GM19395 (cell line): ENCODE measurements at regions not wholly inside any gene's neighbourhood (a gene's known extent, or its start where the extent isn't known, plus 50 kb on each side); places are given as distances from the start of the nearest gene placed in this dataset.
"Not testable (repeated sequence)": the region's sequence is repeated elsewhere in the genome, so short reads cannot be mapped to it uniquely, and the experiment has no call there.

Experiments
- ATAC-seq: cut with Tn5 transposase; IDR thresholded peaks from one replicate; pipeline ENCODE4 v1.9.1; 2021; ENCODE audit warnings: mild to moderate bottlenecking, moderate library complexity; ENCODE audit not compliant: unreplicated experiment

- no peak for ATAC-seq
These were observed 229.1 kb upstream of the ACVR2A start for GRCh38 chr2:147615726-147616125.

GRCh38 chr2:147614979-147615470 is 229.8 kb upstream of the ACVR2A start:
- no peak for ATAC-seq

GRCh38 chr2:147614471-147614870 is 230.4 kb upstream of the ACVR2A start:
- no peak for ATAC-seq

- no peak for ATAC-seq
These were observed 234.3 kb upstream of the ACVR2A start for GRCh38 chr2:147610496-147611040.

- no peak for ATAC-seq
These were observed 235.5 kb upstream of the ACVR2A start for GRCh38 chr2:147609301-147609700.

GRCh38 chr2:147607379-147607778 is 237.4 kb upstream of the ACVR2A start:
- no peak for ATAC-seq

GRCh38 chr2:147603876-147604275 is 241.0 kb upstream of the ACVR2A start:
- ATAC-seq: no peak

- ATAC-seq: no peak
These were observed 241.4 kb upstream of the ACVR2A start for GRCh38 chr2:147603447-147603846.

- no peak for ATAC-seq
These were observed 244.2 kb upstream of the ACVR2A start for GRCh38 chr2:147600646-147601045.

- no peak for ATAC-seq
These were observed 244.6 kb upstream of the ACVR2A start for GRCh38 chr2:147600223-147600622.

- no peak for ATAC-seq
These were observed 249.6 kb upstream of the ACVR2A start for GRCh38 chr2:147595200-147595599.

- no peak for ATAC-seq
These were observed 250.8 kb upstream of the ACVR2A start for GRCh38 chr2:147594038-147594437.

GRCh38 chr2:147592784-147593183 is 252.0 kb upstream of the ACVR2A start:
- not testable (repeated sequence) for ATAC-seq

GRCh38 chr2:147589127-147589526 is 255.7 kb upstream of the ACVR2A start:
- no peak for ATAC-seq

GRCh38 chr2:147588191-147588590 is 256.6 kb upstream of the ACVR2A start:
- no peak for ATAC-seq

GRCh38 chr2:147578529-147578928 is 266.3 kb upstream of the ACVR2A start:
- ATAC-seq: no peak

GRCh38 chr2:147577998-147578380 is 266.8 kb upstream of the ACVR2A start:
- ATAC-seq: no peak

GRCh38 chr2:147577323-147577997 is 267.4 kb upstream of the ACVR2A start:
- no peak for ATAC-seq

- ATAC-seq: no peak
These were observed 269.7 kb upstream of the ACVR2A start for GRCh38 chr2:147575106-147575505.

- ATAC-seq: no peak
These were observed 272.2 kb upstream of the ACVR2A start for GRCh38 chr2:147572622-147573021.

GRCh38 chr2:147569426-147569825 is 275.4 kb upstream of the ACVR2A start:
- ATAC-seq: no peak

GRCh38 chr2:147568109-147568508 is 276.7 kb upstream of the ACVR2A start:
- no peak for ATAC-seq

- no peak for ATAC-seq
These were observed 277.7 kb upstream of the ACVR2A start for GRCh38 chr2:147567136-147567535.
